Upper lobe of right lung (tissue), 1 donor: ENCODE measurements at regions not wholly inside any gene's neighbourhood (a gene's known extent, or its start where the extent isn't known, plus 50 kb on each side); places are given as distances from the start of the nearest gene placed in this dataset.

ENCODE experiments used
- ATAC-seq: fragments of 200-7000 bp; cut with Tn5 transposase; one replicate; pipeline ENCODE4 v1.9.1; 2020; ENCODE audit warnings: mild to moderate bottlenecking, moderate library complexity
- DNase-seq: peaks from one replicate; pipeline ENCODE4 v3.0.0-alpha.2; 2020
- H3K27ac ChIP-seq: fragments of 200-600 bp; one replicate; pipeline ENCODE4 v1.8.0; 2022
- H3K27me3 ChIP-seq: fragments of 200-600 bp; one replicate; pipeline ENCODE4 v1.8.0; 2022; ENCODE audit warnings: mild to moderate bottlenecking
- H3K36me3 ChIP-seq: fragments of 200-600 bp; one replicate; pipeline ENCODE4 v1.8.0; 2022
- H3K4me1 ChIP-seq: fragments of 200-600 bp; one replicate; pipeline ENCODE4 v1.8.0; 2022
- H3K4me3 ChIP-seq: fragments of 200-600 bp; one replicate; pipeline ENCODE4 v1.8.0; 2022; ENCODE audit warnings: mild to moderate bottlenecking
- H3K9me3 ChIP-seq: fragments of 200-600 bp; one replicate; pipeline ENCODE4 v1.8.0; 2022
- CTCF ChIP-seq: fragments of 200-600 bp; IDR thresholded peaks from one replicate; pipeline ENCODE4 v1.8.0; 2022; ENCODE audit warnings: antibody characterized with exemption
- intact Hi-C: fragments of 100-400 bp; cut with DNase I; formaldehyde crosslinking; loops from one replicate; pipeline ENCODE4 v1.11.0; 2022
- donor health status: DM: no; HTN: yes; CAD: no; lungs with severe emphysema.

DNA sequence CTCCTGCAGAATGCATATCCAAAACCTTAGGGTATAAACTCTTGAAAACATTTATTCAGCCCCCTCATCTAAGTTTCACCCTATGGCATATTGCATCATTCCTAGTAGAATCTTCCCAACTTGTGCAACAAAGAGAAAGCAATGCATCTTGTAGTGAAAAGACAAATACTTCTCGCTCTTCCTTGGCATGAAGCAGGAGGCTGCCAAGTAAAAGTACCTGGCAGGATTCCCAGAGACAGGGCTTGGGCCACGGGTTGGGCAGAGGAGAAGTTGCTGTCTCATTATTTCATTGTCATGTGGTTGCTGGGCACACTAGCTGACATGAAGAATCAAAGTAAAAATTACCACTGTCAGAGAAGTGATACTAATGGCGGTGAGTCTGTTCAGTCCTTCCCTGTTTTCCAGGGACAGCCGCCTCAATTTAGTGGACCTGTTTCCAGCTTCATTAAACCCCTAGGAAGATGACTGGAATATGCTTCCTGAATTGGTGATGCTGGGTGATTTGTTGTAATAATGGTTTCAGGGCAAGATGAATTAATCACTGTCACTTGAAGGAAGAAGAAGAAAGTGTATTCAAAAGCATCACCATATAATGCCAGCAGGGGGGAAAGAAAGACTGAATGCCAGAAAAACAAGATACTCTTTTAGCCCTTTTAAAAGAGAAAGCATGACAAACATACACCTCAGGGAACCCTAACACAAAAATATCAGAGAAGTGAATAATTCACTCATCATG is 380.5 kb upstream of the IGFBP7 start:
- Histone ChIP-seq H3K27me3 (no peaks in the 10 kb centered on the region), H3K36me3 (no peaks in the 10 kb centered on the region), H3K4me1 (no peaks in the 10 kb centered on the region), H3K27ac (no peak overlapping the region), H3K9me3 (no peaks in the 10 kb centered on the region), H3K4me3 (no peak overlapping the region)
- TF ChIP-seq CTCF = no peak
- ATAC-seq (no peak), DNase-seq (no peak)
- intact Hi-C loops = no loop called here

GRCh38 chr4:57488366-57489162 is 378.4 kb upstream of the IGFBP7 start:
- Histone ChIP-seq H3K9me3 (no peaks in the 10 kb centered on the region), H3K27ac (no peak overlapping the region), H3K27me3 (no peaks in the 10 kb centered on the region), H3K4me3 (no peak overlapping the region), H3K36me3 (no peaks in the 10 kb centered on the region), H3K4me1 (no peaks in the 10 kb centered on the region)
- TF ChIP-seq CTCF = no peak
- DNase-seq (no peak), ATAC-seq (no peak)
- intact Hi-C loops = no loop called here

DNA sequence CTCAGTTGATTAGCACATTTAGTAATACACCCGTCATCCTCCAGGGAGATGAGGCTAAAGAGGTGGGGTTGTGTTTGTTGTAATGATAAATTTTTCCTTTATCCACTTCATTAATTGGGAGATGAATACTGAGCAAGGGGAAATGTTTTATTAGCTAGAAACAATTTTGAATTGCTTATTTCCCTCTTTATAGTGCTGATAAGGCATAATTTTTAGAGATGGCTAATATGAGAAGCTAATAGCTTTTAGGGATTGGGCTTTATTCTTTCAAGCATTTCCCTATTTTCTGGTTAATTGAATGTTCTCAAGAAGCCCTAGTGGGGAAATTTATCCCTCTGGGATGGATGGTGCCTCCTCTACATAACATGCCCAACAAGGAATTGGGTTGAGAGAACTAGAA is 365.2 kb upstream of the IGFBP7 start:
- TF ChIP-seq CTCF = no peak
- intact Hi-C loops = no loop called here
- Histone ChIP-seq H3K27ac (no peak overlapping the region), H3K4me3 (no peak overlapping the region), H3K9me3 (no peaks in the 10 kb centered on the region), H3K4me1 (no peaks in the 10 kb centered on the region), H3K27me3 (no peaks in the 10 kb centered on the region), H3K36me3 (no peaks in the 10 kb centered on the region)
- DNase-seq (no peak), ATAC-seq (no peak)

DNA sequence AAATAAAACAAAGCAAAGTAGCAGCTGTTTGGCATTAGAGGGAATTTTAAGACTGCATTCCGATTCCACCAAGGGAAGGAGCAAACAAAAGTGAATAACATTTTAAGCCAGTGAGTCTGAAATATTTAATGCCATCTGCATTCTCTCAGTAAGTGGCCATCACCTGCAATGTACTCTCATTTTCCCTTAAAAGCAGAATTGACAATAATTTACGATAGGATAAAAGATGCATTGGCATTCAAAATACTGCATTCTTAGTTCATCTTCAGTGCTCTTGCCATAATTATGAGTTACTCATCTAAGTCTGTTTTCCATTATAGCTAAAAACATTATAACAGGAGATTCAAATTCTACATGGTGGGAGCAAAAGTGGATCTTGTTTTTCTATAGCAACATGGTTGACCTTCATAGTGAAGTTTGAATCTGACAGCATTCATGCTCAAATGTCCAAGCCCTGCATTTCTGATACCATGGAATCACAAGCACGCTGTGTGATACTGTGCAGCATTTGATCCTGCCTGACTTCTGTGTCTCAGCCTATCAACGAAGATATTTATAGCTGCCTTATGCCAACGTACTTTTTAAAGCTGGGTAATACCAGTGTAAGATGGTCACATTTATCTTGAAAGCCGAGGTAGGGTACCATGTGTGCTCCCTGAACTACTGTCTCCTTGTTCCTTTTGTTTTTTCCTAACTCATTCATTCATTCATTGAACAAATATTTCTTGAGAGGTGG is 355.3 kb upstream of the IGFBP7 start:
- no peaks in the 10 kb centered on the region for H3K9me3 ChIP-seq
- H3K4me3 ChIP-seq = no peak overlapping the region
- no peak for TF ChIP-seq CTCF
- intact Hi-C loops = no loop called here
- ATAC-seq = no peak
- H3K27ac ChIP-seq = no peak overlapping the region
- DNase-seq = no peak
- H3K27me3 ChIP-seq = no peaks in the 10 kb centered on the region
- no peaks in the 10 kb centered on the region for H3K36me3 ChIP-seq
- H3K4me1 ChIP-seq = no peaks in the 10 kb centered on the region

- no peak overlapping the region for H3K27ac ChIP-seq
- H3K36me3 ChIP-seq = no peaks in the 10 kb centered on the region
- ATAC-seq (peak; percentile 69), DNase-seq (no peak)
- H3K4me3 ChIP-seq = no peak overlapping the region
- TF ChIP-seq CTCF = no peak
- H3K9me3 ChIP-seq = no peaks in the 10 kb centered on the region
- intact Hi-C loops = no loop called here
- no peaks in the 10 kb centered on the region for H3K4me1 ChIP-seq
- H3K27me3 ChIP-seq = no peaks in the 10 kb centered on the region
These were observed 352.7 kb upstream of the IGFBP7 start for GRCh38 chr4:57462843-57463242.
